IPS-15b (cell line): ENCODE measurements at regions not wholly inside any gene's neighbourhood (a gene's known extent, or its start where the extent isn't known, plus 50 kb on each side); places are given as distances from the start of the nearest gene placed in this dataset.

ENCODE experiments used
- H3K27me3 ChIP-seq: one replicate; pipeline ENCODE4 v1.6.1; 2013; ENCODE audit warnings: low read length; ENCODE audit not compliant: control insufficient read depth, insufficient read depth
- H3K36me3 ChIP-seq: one replicate; pipeline ENCODE4 v1.6.1; 2013; ENCODE audit warnings: low read length; ENCODE audit not compliant: control insufficient read depth, insufficient read depth
- H3K4me1 ChIP-seq: one replicate; pipeline ENCODE4 v1.6.1; 2013; ENCODE audit warnings: mild to moderate bottlenecking, low read length; ENCODE audit not compliant: control insufficient read depth, insufficient read depth
- H3K4me3 ChIP-seq: one replicate; pipeline ENCODE4 v1.5.1; 2013; ENCODE audit warnings: low read depth, low read length
- H3K9ac ChIP-seq: one replicate; pipeline ENCODE4 v1.6.1; 2013; ENCODE audit warnings: low read depth, mild to moderate bottlenecking, low read length
- H3K9me3 ChIP-seq: one replicate; pipeline ENCODE4 v1.6.1; 2013; ENCODE audit warnings: mild to moderate bottlenecking, low read length; ENCODE audit not compliant: control insufficient read depth, insufficient read depth

- Histone ChIP-seq H3K4me3 (no peak overlapping the region), H3K27me3 (no peaks in the 10 kb centered on the region), H3K4me1 (no peaks in the 10 kb centered on the region), H3K9me3 (no peaks in the 10 kb centered on the region), H3K9ac (no peak overlapping the region), H3K36me3 (no peaks in the 10 kb centered on the region)
Measured at GRCh38 chr2:40584432-40584831, 132.5 kb upstream of the SLC8A1 start.

- Histone ChIP-seq H3K27me3 (no peaks in the 10 kb centered on the region), H3K4me1 (no peaks in the 10 kb centered on the region), H3K9ac (no peak overlapping the region), H3K36me3 (no peaks in the 10 kb centered on the region), H3K4me3 (no peak overlapping the region), H3K9me3 (no peaks in the 10 kb centered on the region)
Measured at GRCh38 chr2:40591774-40592173, 139.9 kb upstream of the SLC8A1 start.

DNA sequence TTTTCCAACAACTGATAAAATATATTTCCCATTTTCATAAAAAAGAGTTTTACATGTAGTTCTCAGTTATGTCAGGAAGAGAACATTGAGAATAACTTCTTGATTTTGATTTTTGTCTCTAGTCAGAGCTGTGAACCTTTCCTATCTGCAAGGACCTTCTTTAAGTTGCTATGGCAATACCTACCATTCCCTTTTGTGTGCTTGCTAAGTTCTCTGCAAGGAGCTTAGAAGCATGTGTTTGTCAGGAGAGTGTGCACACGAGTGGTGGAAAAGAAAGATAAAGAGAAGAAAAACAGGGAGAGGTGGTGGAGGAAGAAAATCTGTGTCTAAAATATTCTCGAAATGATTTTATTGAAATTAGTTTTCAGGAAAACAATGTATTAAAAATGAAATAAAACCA lies 140.3 kb upstream of the SLC8A1 start:
- no peaks in the 10 kb centered on the region for H3K9me3 ChIP-seq
- no peaks in the 10 kb centered on the region for H3K27me3 ChIP-seq
- no peak overlapping the region for H3K9ac ChIP-seq
- H3K4me3 ChIP-seq = no peak overlapping the region
- no peaks in the 10 kb centered on the region for H3K4me1 ChIP-seq
- no peaks in the 10 kb centered on the region for H3K36me3 ChIP-seq

DNA sequence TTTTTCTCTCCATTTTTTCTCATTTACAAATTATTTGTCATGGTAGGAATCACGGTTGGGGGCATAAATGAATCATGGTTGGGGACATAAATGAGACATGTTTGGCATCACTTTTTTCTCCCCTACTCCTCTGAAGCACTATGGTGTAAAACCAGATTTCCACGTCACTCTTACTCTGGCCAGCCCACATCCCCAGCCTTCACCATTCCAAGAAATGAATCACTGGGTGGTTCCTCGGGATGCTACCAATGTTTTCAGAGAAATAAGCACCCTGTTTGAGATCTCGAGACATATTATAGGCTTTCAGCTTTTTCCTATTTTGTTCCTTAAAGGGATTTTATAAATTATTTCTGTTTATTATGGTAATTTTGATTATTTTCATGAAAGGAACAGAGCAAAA lies 155.0 kb upstream of the SLC8A1 start:
- H3K36me3 ChIP-seq = no peaks in the 10 kb centered on the region
- no peaks in the 10 kb centered on the region for H3K4me1 ChIP-seq
- no peaks in the 10 kb centered on the region for H3K27me3 ChIP-seq
- no peak overlapping the region for H3K9ac ChIP-seq
- no peaks in the 10 kb centered on the region for H3K9me3 ChIP-seq
- H3K4me3 ChIP-seq = no peak overlapping the region

GRCh38 chr2:40611196-40611595 lies 159.3 kb upstream of the SLC8A1 start:
- no peak overlapping the region for H3K9ac ChIP-seq
- no peaks in the 10 kb centered on the region for H3K4me1 ChIP-seq
- no peaks in the 10 kb centered on the region for H3K27me3 ChIP-seq
- no peaks in the 10 kb centered on the region for H3K9me3 ChIP-seq
- no peaks in the 10 kb centered on the region for H3K36me3 ChIP-seq
- H3K4me3 ChIP-seq = no peak overlapping the region

GRCh38 chr2:40625849-40626248 lies 174.0 kb upstream of the SLC8A1 start:
- H3K27me3 ChIP-seq = no peaks in the 10 kb centered on the region
- no peak overlapping the region for H3K9ac ChIP-seq
- no peaks in the 10 kb centered on the region for H3K4me1 ChIP-seq
- no peaks in the 10 kb centered on the region for H3K9me3 ChIP-seq
- no peaks in the 10 kb centered on the region for H3K36me3 ChIP-seq
- H3K4me3 ChIP-seq = no peak overlapping the region

GRCh38 chr2:40628556-40628955 lies 176.7 kb upstream of the SLC8A1 start:
- Histone ChIP-seq H3K4me1 (no peaks in the 10 kb centered on the region), H3K9ac (no peak overlapping the region), H3K27me3 (no peaks in the 10 kb centered on the region), H3K9me3 (no peaks in the 10 kb centered on the region), H3K36me3 (no peaks in the 10 kb centered on the region), H3K4me3 (no peak overlapping the region)

- Histone ChIP-seq H3K4me1 (no peaks in the 10 kb centered on the region), H3K27me3 (no peaks in the 10 kb centered on the region), H3K4me3 (no peak overlapping the region), H3K9ac (no peak overlapping the region), H3K9me3 (no peaks in the 10 kb centered on the region), H3K36me3 (no peaks in the 10 kb centered on the region)
Measured at GRCh38 chr2:40629768-40630434, 178.0 kb upstream of the SLC8A1 start.

DNA sequence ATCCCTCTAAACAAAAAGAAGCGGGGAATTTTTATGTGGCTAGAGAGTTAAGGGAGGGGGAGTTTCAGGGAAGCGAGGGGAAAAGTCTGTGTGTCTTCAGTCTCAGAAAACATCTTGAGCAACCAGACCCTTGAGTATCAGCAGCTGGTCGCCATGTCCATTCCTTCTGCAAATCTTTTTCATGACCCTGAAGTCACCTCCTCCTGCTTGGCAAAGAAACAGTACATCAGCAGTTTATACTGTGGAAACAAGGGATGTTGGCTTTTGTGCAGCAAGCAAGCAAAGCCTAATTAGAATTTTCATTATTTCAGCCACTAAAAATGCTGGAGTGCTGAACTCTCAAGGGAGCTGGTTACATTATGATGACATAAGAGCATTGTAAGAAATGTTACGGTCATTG lies 187.4 kb upstream of the SLC8A1 start:
- Histone ChIP-seq H3K36me3 (no peaks in the 10 kb centered on the region), H3K4me3 (no peak overlapping the region), H3K4me1 (no peaks in the 10 kb centered on the region), H3K9me3 (no peaks in the 10 kb centered on the region), H3K27me3 (no peaks in the 10 kb centered on the region), H3K9ac (no peak overlapping the region)

DNA sequence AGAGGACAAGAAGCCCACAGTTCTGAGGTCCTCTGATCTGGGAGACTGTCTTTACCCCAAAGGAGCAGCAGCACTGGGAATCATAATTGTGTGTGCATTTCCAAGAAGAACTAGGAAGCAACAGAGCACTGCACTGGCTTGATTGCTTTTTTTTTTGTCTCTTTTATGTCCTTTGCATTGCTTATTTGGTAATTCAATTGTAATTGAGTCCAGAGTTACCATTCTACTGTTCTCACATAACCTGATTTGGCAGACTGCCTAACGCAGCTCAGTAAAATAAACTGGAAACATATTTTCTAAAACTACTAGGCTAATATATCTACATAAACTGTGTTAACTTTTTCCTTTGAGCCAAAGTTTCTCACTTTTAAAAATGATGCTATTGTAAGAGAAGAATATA lies 190.3 kb upstream of the SLC8A1 start:
- Histone ChIP-seq H3K4me3 (no peak overlapping the region), H3K36me3 (no peaks in the 10 kb centered on the region), H3K4me1 (no peaks in the 10 kb centered on the region), H3K9ac (no peak overlapping the region), H3K9me3 (no peaks in the 10 kb centered on the region), H3K27me3 (no peaks in the 10 kb centered on the region)

DNA sequence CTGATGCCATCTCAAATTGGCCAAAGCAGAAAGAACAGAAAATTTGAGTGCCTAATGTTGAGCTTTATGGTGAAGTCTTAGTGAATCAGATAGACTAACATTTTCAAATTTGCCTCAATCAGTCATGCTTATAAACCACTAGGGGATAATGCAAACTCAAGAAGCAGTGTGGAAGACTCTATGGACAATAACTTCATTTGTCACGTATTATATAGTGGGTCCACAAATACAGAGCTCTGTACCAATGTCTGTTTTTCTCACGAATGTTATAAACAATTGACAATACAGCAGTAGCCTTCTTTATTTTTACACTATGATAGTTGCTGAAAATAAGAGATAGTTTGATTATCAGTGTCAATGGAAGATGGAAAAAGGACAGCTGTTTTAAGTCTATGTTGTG lies 190.8 kb upstream of the SLC8A1 start:
- no peak overlapping the region for H3K9ac ChIP-seq
- H3K36me3 ChIP-seq = no peaks in the 10 kb centered on the region
- H3K4me3 ChIP-seq = no peak overlapping the region
- no peaks in the 10 kb centered on the region for H3K27me3 ChIP-seq
- H3K9me3 ChIP-seq = no peaks in the 10 kb centered on the region
- H3K4me1 ChIP-seq = no peaks in the 10 kb centered on the region

GRCh38 chr2:40646642-40647041 lies 194.8 kb upstream of the SLC8A1 start:
- Histone ChIP-seq H3K36me3 (no peaks in the 10 kb centered on the region), H3K4me3 (no peak overlapping the region), H3K27me3 (no peaks in the 10 kb centered on the region), H3K9ac (no peak overlapping the region), H3K4me1 (no peaks in the 10 kb centered on the region), H3K9me3 (no peaks in the 10 kb centered on the region)
